Tibial nerve (tissue), 4 donors: ENCODE measurements at regions not wholly inside any gene's neighbourhood (a gene's known extent, or its start where the extent isn't known, plus 50 kb on each side); places are given as distances from the start of the nearest gene placed in this dataset.

Experiments
- EP300 ChIP-seq, 2 donors: sonication (generic); formaldehyde crosslinking; IDR thresholded peaks; one replicate each; pipeline ENCODE4 v1.6.1; 2017; ENCODE audit warnings: antibody characterized with exemption in 2 of 2, mild to moderate bottlenecking in 1 of 2
- TF ChIP-seq, protein P1 (sequence below), 5 experiments: fragments of 200-600 bp in 3 of 5; fragments of 450-650 bp in 2 of 5; sonication (generic) in 3 of 5; IDR thresholded peaks; one replicate each; pipeline ENCODE4 v1.5.1; 2016 to 2019; ENCODE audit warnings: antibody characterized with exemption in 5 of 5, mild to moderate bottlenecking in 3 of 5, moderate library complexity in 2 of 5

DNA sequence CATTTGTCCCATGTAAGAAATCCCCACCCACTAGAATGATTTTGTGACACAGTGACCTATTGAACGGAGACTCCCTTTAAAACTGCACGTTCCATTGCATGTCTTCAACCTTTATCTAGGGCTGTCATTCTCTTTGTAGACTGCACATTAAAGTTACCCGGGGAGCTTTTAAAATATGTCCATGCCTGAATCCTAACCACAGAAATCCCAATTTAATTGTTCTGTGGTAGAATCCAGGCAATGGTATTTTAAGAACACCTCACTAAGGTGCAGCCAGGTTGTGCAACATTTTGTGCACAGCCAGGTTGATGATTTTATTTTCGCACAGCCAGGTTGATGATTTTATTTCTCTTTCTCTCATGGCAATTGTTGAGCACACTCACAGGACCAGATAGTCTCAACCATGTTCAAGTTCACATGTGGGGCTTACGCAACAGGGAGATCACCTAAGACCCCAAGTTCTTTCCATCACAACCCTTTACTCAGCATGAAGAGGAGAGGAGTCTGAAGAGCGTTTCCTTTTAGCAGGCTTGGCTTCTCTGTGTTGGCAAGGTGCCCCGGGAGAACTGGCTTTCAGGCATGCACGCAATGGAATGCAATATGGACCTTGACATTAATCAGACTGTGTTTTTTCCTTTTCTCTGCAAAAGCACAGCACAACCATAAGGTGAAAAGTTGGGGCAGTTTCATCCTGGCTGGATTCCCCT, 467.3 kb upstream of the ETAA1 start:
- TF ChIP-seq, protein P1, sequence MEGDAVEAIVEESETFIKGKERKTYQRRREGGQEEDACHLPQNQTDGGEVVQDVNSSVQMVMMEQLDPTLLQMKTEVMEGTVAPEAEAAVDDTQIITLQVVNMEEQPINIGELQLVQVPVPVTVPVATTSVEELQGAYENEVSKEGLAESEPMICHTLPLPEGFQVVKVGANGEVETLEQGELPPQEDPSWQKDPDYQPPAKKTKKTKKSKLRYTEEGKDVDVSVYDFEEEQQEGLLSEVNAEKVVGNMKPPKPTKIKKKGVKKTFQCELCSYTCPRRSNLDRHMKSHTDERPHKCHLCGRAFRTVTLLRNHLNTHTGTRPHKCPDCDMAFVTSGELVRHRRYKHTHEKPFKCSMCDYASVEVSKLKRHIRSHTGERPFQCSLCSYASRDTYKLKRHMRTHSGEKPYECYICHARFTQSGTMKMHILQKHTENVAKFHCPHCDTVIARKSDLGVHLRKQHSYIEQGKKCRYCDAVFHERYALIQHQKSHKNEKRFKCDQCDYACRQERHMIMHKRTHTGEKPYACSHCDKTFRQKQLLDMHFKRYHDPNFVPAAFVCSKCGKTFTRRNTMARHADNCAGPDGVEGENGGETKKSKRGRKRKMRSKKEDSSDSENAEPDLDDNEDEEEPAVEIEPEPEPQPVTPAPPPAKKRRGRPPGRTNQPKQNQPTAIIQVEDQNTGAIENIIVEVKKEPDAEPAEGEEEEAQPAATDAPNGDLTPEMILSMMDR (IDR thresholded peaks at IDR 0.05) = no peak
- no peak for TF ChIP-seq EP300 (IDR thresholded peaks at IDR 0.05)
